GM12892 (cell line): ENCODE measurements at regions not wholly inside any gene's neighbourhood (a gene's known extent, or its start where the extent isn't known, plus 50 kb on each side); places are given as distances from the start of the nearest gene placed in this dataset.

Experiments used
- POLR2A ChIP-seq: IDR thresholded peaks from 2 replicates; pipeline ENCODE4 v1.6.1; 2011; ENCODE audit warnings: low read depth, low read length, control low read depth
- POLR2AphosphoS5 ChIP-seq: IDR thresholded peaks from 2 replicates; pipeline ENCODE4 v1.6.1; 2011; ENCODE audit warnings: low read depth, low read length, control low read depth
- TAF1 ChIP-seq: IDR thresholded peaks from 2 replicates; pipeline ENCODE4 v1.6.1; 2011; ENCODE audit warnings: low read depth, mild to moderate bottlenecking, control low read depth, low read length, borderline replicate concordance

- TF ChIP-seq POLR2A (no peak), POLR2AphosphoS5 (no peak), TAF1 (no peak)
Measured at GRCh38 chrX:126030021-126030420, 136.1 kb downstream of the DCAF12L2 start.
